ENCODE measurements at regions not wholly inside any gene's neighbourhood (a gene's known extent, or its start where the extent isn't known, plus 50 kb on each side); places are given as distances from the start of the nearest gene placed in this dataset.
A peak's percentile ranks its signal among the peaks of the same experiment; 100 is the strongest.

GRCh38 chr10:78155722-78156121 lies 122.1 kb downstream of the RPS24 start:
- DNase-seq (ENCODE audit: extremely low spot score) = no peak
- ChIA-PET POLR2A (no interaction called here), CTCF (no interaction called here)
- TF ChIP-seq LEF1 (IDR thresholded peaks at IDR 0.05; ENCODE audit: borderline replicate concordance) (no peak), SP1 (IDR thresholded peaks at IDR 0.05) (no peak), NFRKB (IDR thresholded peaks at IDR 0.05) (no peak), TARDBP (IDR thresholded peaks at IDR 0.05) (no peak), CTBP1 (IDR thresholded peaks at IDR 0.05; ENCODE audit: borderline replicate concordance) (no peak), L3MBTL2 (conservative IDR thresholded peaks at IDR 0.05) (no peak)

GRCh38 chr10:78160591-78160990 lies 126.9 kb downstream of the RPS24 start:
- ChIA-PET CTCF (no interaction called here), POLR2A (no interaction called here)
- no peak for TF ChIP-seq SUZ12 (IDR thresholded peaks at IDR 0.05)
- TF ChIP-seq FOXK2 (IDR thresholded peaks at IDR 0.05) = no peak
- TF ChIP-seq ARNT (IDR thresholded peaks at IDR 0.05) = no peak
- no peak for TF ChIP-seq FOXM1 (IDR thresholded peaks at IDR 0.05; ENCODE audit: borderline replicate concordance)
- TF ChIP-seq LEF1 (IDR thresholded peaks at IDR 0.05; ENCODE audit: borderline replicate concordance) = no peak
- TF ChIP-seq CTBP1 (IDR thresholded peaks at IDR 0.05; ENCODE audit: borderline replicate concordance) = no peak
- TF ChIP-seq ELF4 (IDR thresholded peaks at IDR 0.05) = no peak
- no peak for TF ChIP-seq SP1 (IDR thresholded peaks at IDR 0.05)
- no peak for TF ChIP-seq HDGF (IDR thresholded peaks at IDR 0.05; ENCODE audit: borderline replicate concordance)
- no peak for TF ChIP-seq FOXA1 (IDR thresholded peaks at IDR 0.05)
- no peak for TF ChIP-seq BHLHE40 (IDR thresholded peaks at IDR 0.05; ENCODE audit: borderline replicate concordance)
- no peak for TF ChIP-seq TARDBP (IDR thresholded peaks at IDR 0.05)
- no peak for TF ChIP-seq L3MBTL2 (conservative IDR thresholded peaks at IDR 0.05)
- TF ChIP-seq NFRKB (IDR thresholded peaks at IDR 0.05) = no peak
- no peak for TF ChIP-seq PKNOX1 (IDR thresholded peaks at IDR 0.05)
- no peak for DNase-seq (ENCODE audit: extremely low spot score)

- ChIA-PET POLR2A (interaction anchor here (0.6 kb wide), 1 partner anchor 68 kb away, joined by 3 read pairs; no protein-coding TSS in a partner anchor), CTCF (interaction anchor here (0.5 kb wide), 1 partner anchor 520 kb away, joined by 3 read pairs; no protein-coding TSS in a partner anchor)
- no peak for DNase-seq (ENCODE audit: extremely low spot score)
- TF ChIP-seq FOXK2 (IDR thresholded peaks at IDR 0.05) (no peak), LEF1 (IDR thresholded peaks at IDR 0.05; ENCODE audit: borderline replicate concordance) (no peak), ARNT (IDR thresholded peaks at IDR 0.05) (no peak), FOXM1 (IDR thresholded peaks at IDR 0.05; ENCODE audit: borderline replicate concordance) (no peak), BHLHE40 (IDR thresholded peaks at IDR 0.05; ENCODE audit: borderline replicate concordance) (no peak), TARDBP (IDR thresholded peaks at IDR 0.05) (no peak), SUZ12 (IDR thresholded peaks at IDR 0.05) (no peak), HDGF (IDR thresholded peaks at IDR 0.05; ENCODE audit: borderline replicate concordance) (no peak), ZNF384 (IDR thresholded peaks at IDR 0.05) (no peak), SP1 (IDR thresholded peaks at IDR 0.05) (no peak), L3MBTL2 (conservative IDR thresholded peaks at IDR 0.05) (no peak), NFRKB (IDR thresholded peaks at IDR 0.05) (no peak), PKNOX1 (IDR thresholded peaks at IDR 0.05) (no peak), ELF4 (IDR thresholded peaks at IDR 0.05) (no peak), FOXA1 (IDR thresholded peaks at IDR 0.05) (no peak), CTBP1 (IDR thresholded peaks at IDR 0.05; ENCODE audit: borderline replicate concordance) (no peak)
Observed at GRCh38 chr10:78162853-78163252, 129.2 kb downstream of the RPS24 start.

- CTCF ChIA-PET = no interaction called here
Observed at GRCh38 chr10:78164702-78165101, 131.0 kb downstream of the RPS24 start.

GRCh38 chr10:78165172-78165571 lies 131.5 kb downstream of the RPS24 start:
- DNase-seq (ENCODE audit: extremely low spot score) = no peak
- CTCF ChIA-PET = no interaction called here
- TF ChIP-seq CTBP1 (IDR thresholded peaks at IDR 0.05; ENCODE audit: borderline replicate concordance) (no peak), TARDBP (IDR thresholded peaks at IDR 0.05) (no peak)
- POLR2A ChIA-PET = no interaction called here

More at GRCh38 chr10:78164702-78165101, 131.0 kb downstream of the RPS24 start:
- POLR2A ChIA-PET = no interaction called here
- no peak for DNase-seq (ENCODE audit: extremely low spot score)
- TF ChIP-seq HDGF (IDR thresholded peaks at IDR 0.05; ENCODE audit: borderline replicate concordance) (no peak), BHLHE40 (IDR thresholded peaks at IDR 0.05; ENCODE audit: borderline replicate concordance) (no peak)

- POLR2A ChIA-PET = no interaction called here
- DNase-seq (ENCODE audit: extremely low spot score) = peak; percentile 33
- CTCF ChIA-PET = interaction anchor here (0.6 kb wide), 1 partner anchor 118 kb away, joined by 3 read pairs; no protein-coding TSS in a partner anchor
- TF ChIP-seq ELF4 (IDR thresholded peaks at IDR 0.05) (no peak), ARNT (IDR thresholded peaks at IDR 0.05) (no peak), FOXK2 (IDR thresholded peaks at IDR 0.05) (no peak), BHLHE40 (IDR thresholded peaks at IDR 0.05; ENCODE audit: borderline replicate concordance) (no peak), TARDBP (IDR thresholded peaks at IDR 0.05) (no peak), SUZ12 (IDR thresholded peaks at IDR 0.05) (no peak), L3MBTL2 (conservative IDR thresholded peaks at IDR 0.05) (no peak), PKNOX1 (IDR thresholded peaks at IDR 0.05) (no peak), NFRKB (IDR thresholded peaks at IDR 0.05) (no peak), CTBP1 (IDR thresholded peaks at IDR 0.05; ENCODE audit: borderline replicate concordance) (no peak), FOXM1 (IDR thresholded peaks at IDR 0.05; ENCODE audit: borderline replicate concordance) (no peak), HDGF (IDR thresholded peaks at IDR 0.05; ENCODE audit: borderline replicate concordance) (no peak)
Observed at GRCh38 chr10:78165617-78166016, 132.0 kb downstream of the RPS24 start.

- no peak for TF ChIP-seq L3MBTL2 (conservative IDR thresholded peaks at IDR 0.05)
- TF ChIP-seq PKNOX1 (IDR thresholded peaks at IDR 0.05) = no peak
- no peak for TF ChIP-seq FOXK2 (IDR thresholded peaks at IDR 0.05)
- TF ChIP-seq FOXM1 (IDR thresholded peaks at IDR 0.05; ENCODE audit: borderline replicate concordance) = no peak
- no peak for TF ChIP-seq BHLHE40 (IDR thresholded peaks at IDR 0.05; ENCODE audit: borderline replicate concordance)
- no peak for TF ChIP-seq SUZ12 (IDR thresholded peaks at IDR 0.05)
- TF ChIP-seq HDGF (IDR thresholded peaks at IDR 0.05; ENCODE audit: borderline replicate concordance) = no peak
- TF ChIP-seq SP1 (IDR thresholded peaks at IDR 0.05) = no peak
- POLR2A ChIA-PET = no interaction called here
- DNase-seq (ENCODE audit: extremely low spot score) = no peak
- CTCF ChIA-PET = no interaction called here
Observed at GRCh38 chr10:78166261-78166660, 132.6 kb downstream of the RPS24 start.

All from HEK293T (cell line).